ENCODE measurements at regions not wholly inside any gene's neighbourhood (a gene's known extent, or its start where the extent isn't known, plus 50 kb on each side); places are given as distances from the start of the nearest gene placed in this dataset.
"Not testable (repeated sequence)": the region's sequence is repeated elsewhere in the genome, so short reads cannot be mapped to it uniquely, and the experiment has no call there.

- FAIRE-seq = no peak
- no peak for DNase-seq (ENCODE audit: insufficient read length, low spot score)
Measured at GRCh38 chr5:30325795-30326194, 867.7 kb upstream of the CDH6 start.

GRCh38 chr5:30324083-30324482 is 869.4 kb upstream of the CDH6 start:
- FAIRE-seq (peak; percentile 69), DNase-seq (ENCODE audit: insufficient read length, low spot score) (no peak)

- FAIRE-seq (no peak), DNase-seq (ENCODE audit: insufficient read length, low spot score) (no peak)
Measured at GRCh38 chr5:30287890-30288289, 905.6 kb upstream of the CDH6 start.

- DNase-seq (ENCODE audit: insufficient read length, low spot score) = peak; percentile 64
- FAIRE-seq = peak; percentile 69
Measured at GRCh38 chr5:30279237-30279636, 914.2 kb upstream of the CDH6 start.

GRCh38 chr5:30267026-30267425 is 926.5 kb upstream of the CDH6 start:
- DNase-seq (ENCODE audit: insufficient read length, low spot score) (no peak), FAIRE-seq (no peak)

GRCh38 chr5:30239331-30240022 is 954.0 kb upstream of the CDH6 start:
- FAIRE-seq = peak; percentile 40
- DNase-seq (ENCODE audit: insufficient read length, low spot score) = no peak

- no peak for DNase-seq (ENCODE audit: insufficient read length, low spot score)
- no peak for FAIRE-seq
Measured at GRCh38 chr5:30237189-30237588, 956.3 kb upstream of the CDH6 start.

- FAIRE-seq = no peak
- no peak for DNase-seq (ENCODE audit: insufficient read length, low spot score)
Measured at GRCh38 chr5:30209755-30210154, 983.7 kb upstream of the CDH6 start.

- no peak for DNase-seq (ENCODE audit: insufficient read length, low spot score)
- peak; percentile 16 for FAIRE-seq
Measured at GRCh38 chr5:30197662-30198061, 995.8 kb upstream of the CDH6 start.

- DNase-seq (ENCODE audit: insufficient read length, low spot score) = no peak
- FAIRE-seq = no peak
Measured at GRCh38 chr5:30195036-30195435, 998.5 kb upstream of the CDH6 start.

- FAIRE-seq = peak; percentile 28
Measured at GRCh38 chr5:30194595-30194994, 998.9 kb upstream of the CDH6 start.

GRCh38 chr5:30183795-30184194 is 1009.7 kb upstream of the CDH6 start:
- peak; percentile 38 for FAIRE-seq
- DNase-seq (ENCODE audit: insufficient read length, low spot score) = no peak

More at GRCh38 chr5:30194595-30194994, 998.9 kb upstream of the CDH6 start:
- no peak for DNase-seq (ENCODE audit: insufficient read length, low spot score)

- DNase-seq (ENCODE audit: insufficient read length, low spot score) = no peak
Measured at GRCh38 chr5:30156156-30156555, 1037.3 kb upstream of the CDH6 start.

GRCh38 chr5:30152431-30152830 is 1041.1 kb upstream of the CDH6 start:
- no peak for FAIRE-seq

More at GRCh38 chr5:30156156-30156555, 1037.3 kb upstream of the CDH6 start:
- peak; percentile 77 for FAIRE-seq

GRCh38 chr5:30150231-30150630 is 1043.3 kb upstream of the CDH6 start:
- FAIRE-seq (no peak), DNase-seq (ENCODE audit: insufficient read length, low spot score) (no peak)

More at GRCh38 chr5:30152431-30152830, 1041.1 kb upstream of the CDH6 start:
- no peak for DNase-seq (ENCODE audit: insufficient read length, low spot score)

GRCh38 chr5:30149526-30149925 is 1044.0 kb upstream of the CDH6 start:
- no peak for FAIRE-seq
- no peak for DNase-seq (ENCODE audit: insufficient read length, low spot score)

- FAIRE-seq = no peak
Measured at GRCh38 chr5:30147976-30148375, 1045.5 kb upstream of the CDH6 start.

GRCh38 chr5:30144059-30144458 is 1049.4 kb upstream of the CDH6 start:
- not testable (repeated sequence) for FAIRE-seq; DNase-seq (ENCODE audit: insufficient read length, low spot score)

More at GRCh38 chr5:30147976-30148375, 1045.5 kb upstream of the CDH6 start:
- no peak for DNase-seq (ENCODE audit: insufficient read length, low spot score)

- DNase-seq (ENCODE audit: insufficient read length, low spot score) (no peak), FAIRE-seq (no peak)
Measured at GRCh38 chr5:30142432-30142831, 1051.1 kb upstream of the CDH6 start.

- DNase-seq (ENCODE audit: insufficient read length, low spot score) (no peak), FAIRE-seq (no peak)
Measured at GRCh38 chr5:30121043-30121442, 1072.4 kb upstream of the CDH6 start.

GRCh38 chr5:30117135-30117534 is 1076.4 kb upstream of the CDH6 start:
- DNase-seq (ENCODE audit: insufficient read length, low spot score) = no peak
- no peak for FAIRE-seq

- DNase-seq (ENCODE audit: insufficient read length, low spot score) (no peak), FAIRE-seq (no peak)
Measured at GRCh38 chr5:30113542-30113941, 1079.9 kb upstream of the CDH6 start.

GRCh38 chr5:30112867-30113266 is 1080.6 kb upstream of the CDH6 start:
- FAIRE-seq (peak; percentile 36), DNase-seq (ENCODE audit: insufficient read length, low spot score) (peak; percentile 10)
